ENCODE measurements at regions not wholly inside any gene's neighbourhood (a gene's known extent, or its start where the extent isn't known, plus 50 kb on each side); places are given as distances from the start of the nearest gene placed in this dataset.

DNA sequence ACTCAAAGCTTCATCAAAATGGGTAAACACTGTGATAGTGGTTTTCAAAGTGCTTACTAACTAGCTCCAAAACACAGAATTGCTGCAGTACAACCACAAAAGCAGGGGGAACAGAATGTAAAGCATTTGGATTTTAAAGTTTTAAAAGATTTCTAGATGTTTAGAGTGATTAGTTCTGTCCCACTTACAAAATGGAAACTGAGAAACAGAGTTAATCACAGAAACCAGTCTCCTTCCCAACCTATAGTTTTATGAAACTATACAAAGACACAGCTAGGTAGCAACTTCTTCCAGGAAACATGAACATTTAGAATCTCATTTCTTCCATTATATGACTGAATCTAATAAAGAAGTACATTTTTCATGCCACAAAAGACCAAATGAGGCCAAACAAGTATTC, 73.8 kb upstream of the HNRNPA3 start:
- Histone ChIP-seq H3K9me3 (ENCODE audit: severe bottlenecking) (no peaks in the 10 kb centered on the region), H3K36me3 (ENCODE audit: low read depth) (no peaks in the 10 kb centered on the region), H3K27ac (ENCODE audit: poor library complexity, severe bottlenecking) (no peak overlapping the region), H3K4me1 (ENCODE audit: insufficient read depth, poor library complexity, severe bottlenecking) (no peaks in the 10 kb centered on the region), H3K27me3 (ENCODE audit: insufficient read depth, poor library complexity, severe bottlenecking) (peaks cover 3% of the 10 kb centered on the region), H3K4me3 (ENCODE audit: severe bottlenecking) (no peak overlapping the region)
- no peak for ATAC-seq (ENCODE audit: low read depth)
- TF ChIP-seq CTCF (IDR thresholded peaks at IDR 0.05; ENCODE audit: poor library complexity, severe bottlenecking), result no peak
- no peak for DNase-seq (ENCODE audit: low spot score)

GRCh38 chr2:177141866-177142265, 70.7 kb upstream of the HNRNPA3 start:
- no peak for TF ChIP-seq CTCF (IDR thresholded peaks at IDR 0.05; ENCODE audit: poor library complexity, severe bottlenecking)
- H3K4me1 ChIP-seq (ENCODE audit: insufficient read depth, poor library complexity, severe bottlenecking), result no peaks in the 10 kb centered on the region
- no peak for ATAC-seq (ENCODE audit: low read depth)
- H3K4me3 ChIP-seq (ENCODE audit: severe bottlenecking), result no peak overlapping the region
- no peaks in the 10 kb centered on the region for H3K9me3 ChIP-seq (ENCODE audit: severe bottlenecking)
- no peak for DNase-seq (ENCODE audit: low spot score)
- H3K27ac ChIP-seq (ENCODE audit: poor library complexity, severe bottlenecking), result no peak overlapping the region
- H3K27me3 ChIP-seq (ENCODE audit: insufficient read depth, poor library complexity, severe bottlenecking), result peaks cover 3% of the 10 kb centered on the region
- H3K36me3 ChIP-seq (ENCODE audit: low read depth), result no peaks in the 10 kb centered on the region

GRCh38 chr2:177143444-177143843, 69.2 kb upstream of the HNRNPA3 start:
- no peaks in the 10 kb centered on the region for H3K36me3 ChIP-seq (ENCODE audit: low read depth)
- H3K27ac ChIP-seq (ENCODE audit: poor library complexity, severe bottlenecking), result no peak overlapping the region
- DNase-seq (ENCODE audit: low spot score) (no peak), ATAC-seq (ENCODE audit: low read depth) (peak; percentile 98)
- H3K4me3 ChIP-seq (ENCODE audit: severe bottlenecking), result no peak overlapping the region
- no peaks in the 10 kb centered on the region for H3K4me1 ChIP-seq (ENCODE audit: insufficient read depth, poor library complexity, severe bottlenecking)
- no peaks in the 10 kb centered on the region for H3K9me3 ChIP-seq (ENCODE audit: severe bottlenecking)
- TF ChIP-seq CTCF (IDR thresholded peaks at IDR 0.05; ENCODE audit: poor library complexity, severe bottlenecking), result no peak
- peaks cover 15% of the 10 kb centered on the region for H3K27me3 ChIP-seq (ENCODE audit: insufficient read depth, poor library complexity, severe bottlenecking)

- no peaks in the 10 kb centered on the region for H3K36me3 ChIP-seq (ENCODE audit: low read depth)
- H3K27ac ChIP-seq (ENCODE audit: poor library complexity, severe bottlenecking), result no peak overlapping the region
- no peak overlapping the region for H3K4me3 ChIP-seq (ENCODE audit: severe bottlenecking)
- ATAC-seq (ENCODE audit: low read depth) (peak; percentile 39; the same call in 1 of the 3 replicates), DNase-seq (ENCODE audit: low spot score) (no peak)
- TF ChIP-seq CTCF (IDR thresholded peaks at IDR 0.05; ENCODE audit: poor library complexity, severe bottlenecking), result peak; percentile 89
- peaks cover 18% of the 10 kb centered on the region for H3K27me3 ChIP-seq (ENCODE audit: insufficient read depth, poor library complexity, severe bottlenecking)
- no peaks in the 10 kb centered on the region for H3K4me1 ChIP-seq (ENCODE audit: insufficient read depth, poor library complexity, severe bottlenecking)
- no peaks in the 10 kb centered on the region for H3K9me3 ChIP-seq (ENCODE audit: severe bottlenecking)
Observed at GRCh38 chr2:177147093-177147694, 65.4 kb upstream of the HNRNPA3 start.

DNA sequence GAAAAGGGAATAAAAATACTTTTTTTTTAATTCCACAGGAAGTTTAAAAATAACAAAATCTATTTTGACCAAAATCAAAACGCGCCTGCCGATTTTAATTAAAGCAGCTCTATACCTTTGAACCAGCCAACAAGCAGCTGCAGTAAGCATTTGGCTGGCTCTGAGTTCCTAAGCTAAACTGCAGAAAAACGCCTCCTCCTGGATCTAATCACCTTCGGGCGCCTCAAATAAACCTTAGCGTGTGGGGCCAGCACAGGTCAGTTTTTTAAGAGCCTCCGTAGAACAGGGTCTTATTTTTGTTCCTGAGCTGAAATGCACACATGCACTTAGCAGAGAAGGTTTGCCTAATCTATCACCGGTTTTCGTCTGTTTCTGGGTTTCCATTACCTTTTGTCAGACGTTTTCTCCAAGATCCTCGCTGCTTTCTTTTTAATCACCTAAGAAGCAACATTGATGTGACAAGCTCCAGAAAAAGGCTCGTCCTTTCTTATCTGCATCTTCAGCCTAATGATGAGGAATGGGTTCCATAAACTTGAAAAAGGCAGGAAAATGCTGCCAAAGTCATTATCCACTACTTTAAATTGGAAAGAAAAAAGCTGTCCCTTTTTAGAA, 64.7 kb upstream of the HNRNPA3 start:
- Histone ChIP-seq H3K4me3 (ENCODE audit: severe bottlenecking) (no peak overlapping the region), H3K27me3 (ENCODE audit: insufficient read depth, poor library complexity, severe bottlenecking) (peaks cover 18% of the 10 kb centered on the region), H3K36me3 (ENCODE audit: low read depth) (no peaks in the 10 kb centered on the region), H3K27ac (ENCODE audit: poor library complexity, severe bottlenecking) (no peak overlapping the region), H3K9me3 (ENCODE audit: severe bottlenecking) (no peaks in the 10 kb centered on the region), H3K4me1 (ENCODE audit: insufficient read depth, poor library complexity, severe bottlenecking) (no peaks in the 10 kb centered on the region)
- TF ChIP-seq CTCF (IDR thresholded peaks at IDR 0.05; ENCODE audit: poor library complexity, severe bottlenecking), result no peak
- DNase-seq (ENCODE audit: low spot score) (no peak), ATAC-seq (ENCODE audit: low read depth) (no peak)

All from RWPE2 (cell line).